ENCODE measurements at regions not wholly inside any gene's neighbourhood (a gene's known extent, or its start where the extent isn't known, plus 50 kb on each side); places are given as distances from the start of the nearest gene placed in this dataset.

- DNase-seq (ENCODE audit: low read depth), result peak; percentile 9
Measured at GRCh38 chr6:122008101-122008999, 391.1 kb upstream of the HSF2 start.

- no peak for DNase-seq (ENCODE audit: low read depth)
Measured at GRCh38 chr6:122009000-122009350, 390.5 kb upstream of the HSF2 start.

GRCh38 chr6:122012578-122012977 lies 386.9 kb upstream of the HSF2 start:
- no peak for DNase-seq (ENCODE audit: low read depth)

GRCh38 chr6:122014961-122015360 lies 384.5 kb upstream of the HSF2 start:
- no peak for DNase-seq (ENCODE audit: low read depth)

- no peak for DNase-seq (ENCODE audit: low read depth)
Measured at GRCh38 chr6:122020588-122021264, 378.7 kb upstream of the HSF2 start.

- DNase-seq (ENCODE audit: low read depth), result no peak
Measured at GRCh38 chr6:122025104-122025503, 374.3 kb upstream of the HSF2 start.

- no peak for DNase-seq (ENCODE audit: low read depth)
Measured at GRCh38 chr6:122026582-122027369, 372.7 kb upstream of the HSF2 start.

GRCh38 chr6:122028933-122029522 lies 370.4 kb upstream of the HSF2 start:
- DNase-seq (ENCODE audit: low read depth), result no peak

GRCh38 chr6:122033564-122034181 lies 365.8 kb upstream of the HSF2 start:
- peak; percentile 58 for DNase-seq (ENCODE audit: low read depth)

GRCh38 chr6:122035173-122035572 lies 364.3 kb upstream of the HSF2 start:
- no peak for DNase-seq (ENCODE audit: low read depth)

GRCh38 chr6:122040261-122040660 lies 359.2 kb upstream of the HSF2 start:
- no peak for DNase-seq (ENCODE audit: low read depth)

GRCh38 chr6:122042380-122042779 lies 357.1 kb upstream of the HSF2 start:
- no peak for DNase-seq (ENCODE audit: low read depth)

GRCh38 chr6:122042960-122043735 lies 356.3 kb upstream of the HSF2 start:
- no peak for DNase-seq (ENCODE audit: low read depth)

GRCh38 chr6:122048570-122048969 lies 350.9 kb upstream of the HSF2 start:
- DNase-seq (ENCODE audit: low read depth), result no peak

GRCh38 chr6:122049341-122049740 lies 350.1 kb upstream of the HSF2 start:
- DNase-seq (ENCODE audit: low read depth), result no peak

- DNase-seq (ENCODE audit: low read depth), result no peak
Measured at GRCh38 chr6:122050242-122050755, 349.2 kb upstream of the HSF2 start.

- no peak for DNase-seq (ENCODE audit: low read depth)
Measured at GRCh38 chr6:122052346-122052900, 347.0 kb upstream of the HSF2 start.

- no peak for DNase-seq (ENCODE audit: low read depth)
Measured at GRCh38 chr6:122059918-122060317, 339.5 kb upstream of the HSF2 start.

GRCh38 chr6:122061855-122062254 lies 337.6 kb upstream of the HSF2 start:
- no peak for DNase-seq (ENCODE audit: low read depth)

GRCh38 chr6:122063076-122063475 lies 336.4 kb upstream of the HSF2 start:
- DNase-seq (ENCODE audit: low read depth), result no peak

Measured in stromal cell of bone marrow (primary cell).